Lower leg skin (tissue), 3 donors: ENCODE measurements at regions not wholly inside any gene's neighbourhood (a gene's known extent, or its start where the extent isn't known, plus 50 kb on each side); places are given as distances from the start of the nearest gene placed in this dataset.

Source experiments
- CTCF ChIP-seq, 3 donors: fragments of 450-650 bp; IDR thresholded peaks; one replicate each; pipeline ENCODE4 v1.5.1; 2016; ENCODE audit warnings: antibody characterized with exemption in 3 of 3, mild to moderate bottlenecking in 3 of 3, moderate library complexity in 2 of 3
- POLR2A ChIP-seq, 2 donors: fragments of 450-650 bp; IDR thresholded peaks; one replicate each; pipeline ENCODE4 v1.6.1; 2016 to 2017; ENCODE audit warnings: antibody characterized with exemption in 2 of 2, mild to moderate bottlenecking in 1 of 2, moderate library complexity in 1 of 2

- TF ChIP-seq CTCF (IDR thresholded peaks at IDR 0.05) (no peak), POLR2A (IDR thresholded peaks at IDR 0.05) (no peak)
Observed at GRCh38 chr13:47330031-47330430, 433.2 kb upstream of the HTR2A start.
